GM20000 (cell line): ENCODE measurements at regions not wholly inside any gene's neighbourhood (a gene's known extent, or its start where the extent isn't known, plus 50 kb on each side); places are given as distances from the start of the nearest gene placed in this dataset.

Source experiments
- DNase-seq: peaks from one replicate; pipeline ENCODE4 v3.0.0; 2012; ENCODE audit warnings: low spot score
- TF ChIP-seq, protein P1 (sequence below): IDR thresholded peaks from 2 replicates; pipeline ENCODE4 v1.5.1; 2012; ENCODE audit warnings: mild to moderate bottlenecking, control low read depth; ENCODE audit errors: extremely low read depth, missing control alignments

DNA sequence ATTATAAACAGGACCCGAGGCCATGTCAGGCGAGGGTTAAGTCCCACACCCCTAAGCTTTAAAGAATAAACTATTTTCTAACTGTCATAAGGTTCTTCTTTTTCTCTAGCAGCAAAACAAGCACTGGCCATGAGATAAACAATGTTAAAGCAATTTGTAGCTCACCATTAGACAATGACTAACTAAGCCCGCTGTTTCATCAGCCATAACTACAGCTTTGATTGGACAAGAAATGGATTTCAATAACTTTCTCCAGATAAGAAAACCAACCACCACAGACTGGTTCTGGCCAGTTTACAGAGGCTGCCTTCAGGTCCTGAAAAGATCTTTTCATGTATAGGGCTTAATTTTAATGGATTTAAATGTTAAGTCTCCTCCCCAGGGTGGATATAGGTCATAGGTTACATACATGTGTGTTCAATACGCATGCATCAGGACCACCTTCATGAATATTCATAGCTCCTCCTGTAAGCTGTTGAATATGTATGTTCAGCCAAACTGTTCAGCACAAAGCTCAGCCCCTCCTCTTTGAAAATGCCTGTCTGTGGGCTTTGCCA, 108.7 kb upstream of the RAB6C start:
- TF ChIP-seq, protein P1, sequence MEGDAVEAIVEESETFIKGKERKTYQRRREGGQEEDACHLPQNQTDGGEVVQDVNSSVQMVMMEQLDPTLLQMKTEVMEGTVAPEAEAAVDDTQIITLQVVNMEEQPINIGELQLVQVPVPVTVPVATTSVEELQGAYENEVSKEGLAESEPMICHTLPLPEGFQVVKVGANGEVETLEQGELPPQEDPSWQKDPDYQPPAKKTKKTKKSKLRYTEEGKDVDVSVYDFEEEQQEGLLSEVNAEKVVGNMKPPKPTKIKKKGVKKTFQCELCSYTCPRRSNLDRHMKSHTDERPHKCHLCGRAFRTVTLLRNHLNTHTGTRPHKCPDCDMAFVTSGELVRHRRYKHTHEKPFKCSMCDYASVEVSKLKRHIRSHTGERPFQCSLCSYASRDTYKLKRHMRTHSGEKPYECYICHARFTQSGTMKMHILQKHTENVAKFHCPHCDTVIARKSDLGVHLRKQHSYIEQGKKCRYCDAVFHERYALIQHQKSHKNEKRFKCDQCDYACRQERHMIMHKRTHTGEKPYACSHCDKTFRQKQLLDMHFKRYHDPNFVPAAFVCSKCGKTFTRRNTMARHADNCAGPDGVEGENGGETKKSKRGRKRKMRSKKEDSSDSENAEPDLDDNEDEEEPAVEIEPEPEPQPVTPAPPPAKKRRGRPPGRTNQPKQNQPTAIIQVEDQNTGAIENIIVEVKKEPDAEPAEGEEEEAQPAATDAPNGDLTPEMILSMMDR, result no peak
- no peak for DNase-seq

DNA sequence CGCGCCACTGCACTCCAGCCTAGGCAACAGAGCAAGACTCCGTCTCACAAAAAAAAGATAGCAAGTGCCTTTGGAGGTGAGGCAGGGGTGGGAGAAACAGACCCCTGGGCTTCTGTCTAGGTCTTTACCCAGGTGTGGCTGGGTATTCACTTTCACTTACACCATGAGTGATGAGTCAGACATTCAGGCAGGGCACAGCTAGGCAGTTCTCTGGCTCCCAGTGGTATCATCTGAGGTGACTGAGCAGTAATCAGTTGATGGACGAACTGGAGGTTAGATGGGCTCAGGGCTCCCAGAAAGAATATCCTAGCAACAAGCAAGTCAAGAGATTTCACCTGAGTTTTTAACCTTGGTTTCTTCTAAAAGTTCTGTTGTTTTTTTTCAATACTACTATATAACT, 107.0 kb upstream of the RAB6C start:
- no peak for DNase-seq
- TF ChIP-seq, protein P1, result no peak

DNA sequence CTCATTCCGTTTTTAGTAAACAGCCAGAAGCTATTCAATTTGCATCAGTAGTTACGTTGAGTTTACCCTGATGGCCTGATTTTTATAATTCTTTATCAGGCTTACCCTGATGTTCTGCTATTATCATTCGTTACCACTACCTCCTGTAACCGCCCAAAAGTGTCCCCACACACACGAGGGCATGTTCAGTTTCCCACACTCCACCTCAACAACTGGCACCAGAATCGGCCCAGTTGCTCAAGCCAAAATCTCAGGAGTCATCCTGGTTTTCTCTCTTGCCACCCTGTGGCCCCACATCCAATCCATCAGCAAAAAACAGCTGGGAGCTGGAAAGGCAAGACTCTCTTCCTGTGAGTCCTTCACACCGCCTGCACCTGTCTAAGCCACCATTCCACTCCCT, 102.9 kb upstream of the RAB6C start:
- no peak for DNase-seq
- TF ChIP-seq, protein P1, result no peak

DNA sequence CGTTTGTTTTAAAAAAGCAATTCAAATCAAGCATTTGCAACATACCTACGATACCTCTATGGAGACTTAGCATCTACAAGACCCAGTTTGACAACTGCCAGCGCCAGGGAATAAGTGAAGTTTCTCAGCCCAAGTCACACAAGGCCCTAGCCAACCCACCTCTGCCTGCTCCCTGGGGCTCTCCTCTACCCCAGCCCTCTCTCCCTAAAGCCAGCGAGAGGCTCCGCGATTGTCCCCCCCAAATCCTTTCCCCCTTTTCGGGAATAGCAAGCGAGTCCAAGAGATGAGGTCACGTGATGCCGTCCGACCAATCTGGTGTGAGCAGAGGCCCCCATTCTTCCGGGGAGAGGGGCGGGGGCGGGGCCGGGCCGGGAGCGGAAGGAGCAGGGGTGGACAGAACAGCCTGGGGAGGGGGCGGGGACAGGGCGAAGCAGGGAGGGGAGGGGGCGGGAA, 102.2 kb upstream of the RAB6C start:
- peak; percentile 95 for DNase-seq
- TF ChIP-seq, protein P1, result no peak

DNA sequence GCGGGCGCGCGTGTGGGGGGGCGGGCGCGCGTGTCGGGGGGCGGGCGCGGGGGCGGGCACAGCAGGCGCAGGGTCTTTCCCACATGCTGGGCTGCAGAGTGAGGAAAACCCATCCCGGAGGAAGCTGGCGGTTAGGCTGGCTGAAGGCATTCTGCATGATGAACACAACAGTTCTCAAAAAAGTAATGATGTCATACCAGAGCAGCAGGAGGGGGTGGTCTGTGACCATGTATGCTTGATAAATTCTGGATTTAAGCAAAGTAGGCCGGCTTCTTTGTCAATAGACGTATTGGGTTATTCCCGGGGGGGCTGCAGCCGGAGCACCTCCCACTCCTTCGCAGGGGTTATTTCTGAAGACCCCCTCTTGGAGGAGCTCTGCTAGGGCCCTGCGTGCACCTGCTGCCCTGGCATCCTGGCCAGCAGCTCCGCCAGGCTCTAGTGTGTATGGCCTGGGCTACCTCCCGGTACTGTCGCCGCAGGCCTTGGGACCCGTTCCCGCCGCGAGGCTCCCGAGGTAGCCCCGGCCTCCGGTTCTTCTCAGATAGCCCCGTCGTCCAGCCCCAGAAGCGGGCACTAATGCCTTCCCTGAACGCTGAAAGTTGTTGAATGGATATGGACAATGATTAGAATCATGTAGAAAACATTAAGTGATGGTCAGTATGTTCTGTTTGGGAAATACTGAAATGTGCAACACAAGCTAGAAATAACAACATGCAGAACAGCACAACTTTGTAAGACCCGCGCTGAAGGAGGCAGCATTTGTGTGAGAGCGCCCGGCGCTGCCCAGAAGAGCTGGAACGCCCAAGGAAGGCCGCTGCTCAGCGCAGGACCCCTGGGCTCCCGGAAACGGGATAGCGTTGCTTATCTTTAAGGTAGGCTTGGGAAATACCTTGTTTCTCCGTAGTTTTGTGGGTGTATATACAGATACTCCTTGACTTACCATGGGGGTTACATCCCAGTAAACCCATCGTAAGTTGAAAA, 101.4 kb upstream of the RAB6C start:
- TF ChIP-seq, protein P1, result no peak
- DNase-seq, result no peak

DNA sequence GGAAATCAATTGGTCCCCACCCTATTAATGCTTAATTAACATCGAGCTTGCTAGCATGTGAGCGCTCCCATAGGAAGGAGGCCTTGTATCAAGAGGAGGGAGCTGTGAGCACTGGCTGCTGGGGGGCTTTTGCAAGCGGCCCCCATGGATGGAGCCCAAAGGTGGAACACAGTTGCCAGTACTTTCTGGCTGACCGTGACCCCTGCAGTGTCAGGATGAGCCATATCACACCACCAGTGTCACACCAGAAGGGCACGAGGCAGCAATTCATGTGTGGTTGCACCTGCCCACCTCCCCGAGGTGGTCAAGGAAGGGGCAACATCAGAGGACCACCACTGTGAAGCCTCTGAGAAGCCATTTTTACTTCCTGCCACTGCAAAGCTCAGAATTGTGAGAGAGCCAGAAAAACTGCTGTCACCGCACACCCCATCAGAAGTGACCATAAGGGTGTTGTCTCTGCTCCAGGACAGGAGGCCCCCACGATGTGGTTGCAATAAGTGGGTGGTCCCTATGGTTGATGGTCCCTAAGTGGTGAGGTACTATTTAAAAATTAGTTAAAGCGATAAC, 99.8 kb upstream of the RAB6C start:
- no peak for DNase-seq
- TF ChIP-seq, protein P1, result no peak

DNA sequence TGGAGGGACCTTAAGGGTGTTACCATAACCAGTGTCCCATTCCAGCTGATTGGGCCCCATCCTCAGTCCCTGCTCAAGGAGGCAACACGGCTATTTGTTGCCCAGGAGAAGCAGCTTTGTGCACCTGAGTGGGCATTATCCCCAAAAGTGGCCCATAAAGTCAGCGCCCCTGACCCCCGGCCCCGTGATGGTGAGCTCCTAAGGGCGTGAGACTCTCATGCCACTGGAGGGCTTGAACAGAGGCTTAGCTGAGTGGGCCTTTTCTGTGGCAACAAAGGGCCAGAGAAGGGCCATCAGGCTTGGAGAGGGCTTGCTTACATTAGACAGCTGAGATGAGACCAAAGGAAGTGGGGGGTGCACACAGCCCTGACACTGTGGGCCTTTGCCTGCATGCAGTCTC, 99.2 kb upstream of the RAB6C start:
- no peak for DNase-seq
- TF ChIP-seq, protein P1, result no peak
